ENCODE measurements at regions not wholly inside any gene's neighbourhood (a gene's known extent, or its start where the extent isn't known, plus 50 kb on each side); places are given as distances from the start of the nearest gene placed in this dataset.

DNA sequence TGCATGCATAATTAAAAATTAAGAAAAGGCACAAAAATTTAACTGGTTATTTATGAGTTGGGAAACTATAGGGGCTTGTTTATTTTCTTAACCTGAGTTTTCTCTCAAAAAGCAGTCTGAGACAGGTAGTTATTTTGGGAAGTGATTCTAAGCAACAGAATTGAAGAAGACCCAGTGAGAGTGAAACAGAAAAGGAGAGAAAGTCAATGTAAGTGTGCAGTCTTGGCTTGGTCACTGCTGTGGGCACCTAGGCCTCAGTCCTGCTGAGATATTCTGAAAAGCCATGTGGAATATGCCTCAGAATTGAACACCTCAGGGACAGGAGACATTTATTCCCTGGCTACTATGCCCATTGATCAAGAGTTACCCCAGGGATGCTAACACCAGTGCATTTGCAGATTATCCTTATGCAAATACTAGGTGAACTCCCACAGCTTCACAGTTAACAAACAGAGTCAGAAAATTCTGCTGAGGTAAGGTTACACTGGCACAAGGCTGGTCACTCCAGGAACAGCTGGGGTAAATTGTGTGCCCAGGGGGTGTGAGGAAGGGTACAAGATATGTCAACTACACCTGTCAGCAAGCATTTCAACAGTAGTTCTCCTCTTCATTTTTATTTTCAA lies 222.7 kb downstream of the EFHB start:
- DNase-seq, result no peak

DNA sequence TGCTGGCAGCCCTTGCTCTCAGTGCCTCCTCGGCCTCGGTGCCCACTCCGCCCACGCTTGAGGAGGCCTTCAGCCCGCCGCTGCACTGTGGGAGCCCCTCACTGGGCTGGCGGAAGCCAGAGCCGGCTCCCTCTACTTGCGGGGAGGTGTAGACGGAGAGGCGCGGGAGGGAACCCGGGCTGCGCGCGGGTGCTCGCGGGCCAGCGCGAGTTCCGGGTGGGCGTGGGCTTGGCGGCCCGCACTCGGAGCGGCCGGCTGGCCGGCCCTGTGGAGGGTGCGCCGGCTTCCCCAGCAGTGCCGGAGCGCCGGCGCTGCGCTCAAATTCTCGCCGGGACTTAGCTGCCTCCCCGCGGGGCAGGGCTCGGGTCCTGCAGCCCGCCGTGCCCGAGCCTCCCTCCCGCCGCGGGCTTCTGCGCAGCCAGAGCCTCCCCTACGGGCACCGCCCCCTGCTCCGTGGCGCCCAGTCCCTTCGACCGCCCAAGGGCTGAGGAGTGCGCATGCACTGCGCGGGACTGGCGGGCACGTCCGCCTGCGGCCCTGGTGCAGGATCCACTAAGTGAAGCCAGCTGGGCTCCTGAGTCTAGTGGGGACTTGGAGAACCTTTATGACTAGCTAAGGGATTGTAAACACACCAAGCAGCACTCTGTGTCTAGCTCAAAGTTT lies 231.5 kb downstream of the EFHB start:
- no peak for DNase-seq

DNA sequence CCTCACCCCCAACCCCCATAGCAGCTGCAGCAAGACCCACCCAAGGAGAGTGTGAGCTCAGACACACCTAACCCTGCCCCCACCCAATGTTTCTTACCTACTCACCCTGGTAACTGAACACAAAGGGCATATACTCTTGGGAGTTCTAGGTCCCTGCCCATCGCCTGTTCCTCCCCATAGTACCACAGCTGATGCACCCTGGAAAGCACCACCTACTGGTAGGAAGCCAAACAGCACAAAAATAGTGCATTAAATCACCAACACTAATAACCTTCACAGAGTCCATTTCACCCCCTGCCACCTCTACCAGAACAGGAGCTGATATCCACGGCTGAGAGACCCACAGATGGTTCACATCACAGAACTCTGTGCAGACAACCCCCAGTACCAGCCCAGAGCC lies 245.2 kb downstream of the EFHB start:
- DNase-seq, result no peak

DNA sequence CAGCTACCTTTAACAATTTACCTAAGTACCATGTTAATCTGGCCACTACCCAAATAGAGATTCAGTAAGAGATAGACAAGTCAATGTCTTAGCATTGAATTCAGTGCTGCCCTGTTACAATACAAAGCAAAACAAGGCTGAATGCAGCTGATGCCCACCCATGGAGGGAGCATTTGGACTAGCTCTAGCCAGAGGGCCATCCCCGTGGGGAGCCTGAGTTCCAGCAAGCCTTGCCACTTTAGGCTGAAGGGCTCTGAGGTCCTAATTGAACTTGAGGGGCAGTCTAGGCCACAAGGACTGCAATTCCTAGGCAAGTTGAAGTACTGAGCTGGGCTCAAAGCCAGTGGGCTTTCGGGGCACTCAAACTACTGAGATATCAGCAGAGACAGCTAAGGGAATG lies 265.9 kb downstream of the EFHB start:
- no peak for DNase-seq

GRCh38 chr3:19662486-19662885 lies 271.5 kb downstream of the EFHB start:
- no peak for DNase-seq

- no peak for DNase-seq
These were observed 281.7 kb downstream of the EFHB start for GRCh38 chr3:19652336-19652735.

GRCh38 chr3:19645093-19645492 lies 288.9 kb downstream of the EFHB start:
- DNase-seq, result no peak

DNA sequence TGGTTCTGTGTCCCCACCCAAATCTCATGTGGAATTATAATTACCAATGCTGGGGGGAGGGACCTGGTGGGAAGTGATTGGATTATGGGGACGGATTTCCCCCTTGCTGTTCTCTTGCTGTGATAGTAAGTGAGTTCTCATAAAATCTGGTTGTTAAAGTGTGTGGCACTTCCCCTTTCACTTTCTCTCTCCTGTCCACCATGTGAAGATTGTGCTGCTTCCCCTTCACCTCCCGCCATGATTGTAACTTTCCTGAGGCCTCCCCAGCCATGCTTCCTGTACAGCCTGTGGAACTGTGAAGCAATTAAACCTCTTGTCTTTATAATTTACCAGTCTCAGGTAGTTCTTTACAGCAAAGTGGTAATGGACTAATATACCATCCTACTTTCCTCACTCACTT lies 289.6 kb downstream of the EFHB start:
- no peak for DNase-seq

- no peak for DNase-seq
These were observed 292.6 kb downstream of the EFHB start for GRCh38 chr3:19641408-19641807.

GRCh38 chr3:19632099-19633074 lies 301.6 kb downstream of the EFHB start:
- DNase-seq, result no peak

DNA sequence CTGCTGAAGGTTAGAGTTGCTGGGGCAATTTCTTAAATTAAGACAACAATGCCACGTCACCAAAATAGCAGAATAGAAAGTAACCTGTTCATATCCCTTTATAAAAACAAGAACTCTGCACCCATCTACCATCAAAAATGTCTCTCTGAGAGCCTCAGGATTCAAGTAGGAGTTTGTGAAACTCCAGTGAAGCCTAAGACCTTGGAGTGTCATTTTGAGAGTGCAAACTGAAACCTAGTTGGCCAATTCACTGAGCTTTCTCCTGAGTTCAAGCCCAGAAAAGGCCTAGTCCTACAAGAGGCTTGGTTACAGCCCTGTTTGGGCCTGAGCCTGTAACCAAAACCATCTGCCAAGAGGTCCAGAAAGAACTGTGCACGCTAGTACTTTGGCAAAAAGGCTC lies 335.1 kb downstream of the EFHB start:
- no peak for DNase-seq

DNA sequence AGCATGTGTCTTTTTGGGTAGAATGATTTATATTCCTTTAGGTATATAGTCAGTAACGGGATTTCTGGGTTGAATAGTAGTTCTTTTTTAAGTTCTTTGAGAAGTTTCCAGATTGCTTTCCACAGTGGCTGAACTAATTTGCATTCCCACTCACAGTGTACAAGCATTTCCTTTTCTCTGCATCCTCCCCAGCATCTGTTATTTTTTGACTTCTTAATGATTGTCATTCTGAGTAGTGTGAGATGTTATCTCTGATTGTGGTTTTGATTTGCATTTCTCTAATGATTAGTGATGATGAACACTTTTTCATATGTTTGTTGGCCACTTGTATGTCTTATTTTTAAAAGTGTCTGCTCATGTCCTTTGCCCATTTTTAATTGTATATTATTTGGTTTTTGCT lies 337.6 kb downstream of the EFHB start:
- no peak for DNase-seq

DNA sequence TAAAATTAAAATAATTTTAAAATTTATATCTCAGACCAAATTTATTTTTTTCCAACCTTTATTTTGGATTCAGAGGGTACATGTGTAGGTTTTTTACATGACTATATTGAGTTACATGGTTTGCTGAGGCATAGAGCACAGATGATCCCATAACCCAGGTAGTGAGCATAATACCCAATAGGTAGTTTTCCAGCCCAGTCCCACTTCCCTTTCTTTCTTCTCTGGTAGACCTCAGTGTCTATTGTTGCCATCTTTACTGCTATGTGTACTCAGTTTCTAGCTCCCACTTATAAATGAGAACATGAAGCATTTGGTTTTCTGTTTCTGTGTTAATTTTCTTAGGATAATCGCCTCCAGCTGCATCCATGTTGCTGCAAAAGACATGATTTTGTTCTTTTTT lies 338.1 kb downstream of the EFHB start:
- no peak for DNase-seq

Data from KG1 (cell line).